Upper lobe of right lung (tissue), 1 donor: ENCODE measurements at regions not wholly inside any gene's neighbourhood (a gene's known extent, or its start where the extent isn't known, plus 50 kb on each side); places are given as distances from the start of the nearest gene placed in this dataset.

Source experiments
- ATAC-seq: fragments of 200-7000 bp; cut with Tn5 transposase; one replicate; pipeline ENCODE4 v1.9.1; 2020; ENCODE audit warnings: mild to moderate bottlenecking, moderate library complexity
- DNase-seq: peaks from one replicate; pipeline ENCODE4 v3.0.0-alpha.2; 2020
- H3K27ac ChIP-seq: fragments of 200-600 bp; one replicate; pipeline ENCODE4 v1.8.0; 2022
- H3K27me3 ChIP-seq: fragments of 200-600 bp; one replicate; pipeline ENCODE4 v1.8.0; 2022; ENCODE audit warnings: mild to moderate bottlenecking
- H3K36me3 ChIP-seq: fragments of 200-600 bp; one replicate; pipeline ENCODE4 v1.8.0; 2022
- H3K4me1 ChIP-seq: fragments of 200-600 bp; one replicate; pipeline ENCODE4 v1.8.0; 2022
- H3K4me3 ChIP-seq: fragments of 200-600 bp; one replicate; pipeline ENCODE4 v1.8.0; 2022; ENCODE audit warnings: mild to moderate bottlenecking
- H3K9me3 ChIP-seq: fragments of 200-600 bp; one replicate; pipeline ENCODE4 v1.8.0; 2022
- CTCF ChIP-seq: fragments of 200-600 bp; IDR thresholded peaks from one replicate; pipeline ENCODE4 v1.8.0; 2022; ENCODE audit warnings: antibody characterized with exemption
- intact Hi-C: fragments of 100-400 bp; cut with DNase I; formaldehyde crosslinking; loops from one replicate; pipeline ENCODE4 v1.11.0; 2022
- donor health status: DM: no; HTN: yes; CAD: no; lungs with severe emphysema.

GRCh38 chr16:59707436-59708226 is 973.5 kb upstream of the GOT2 start:
- ATAC-seq = no peak
- intact Hi-C loops = no loop called here

GRCh38 chr16:59701963-59702930 is 968.1 kb upstream of the GOT2 start:
- Histone ChIP-seq H3K36me3 (no peaks in the 10 kb centered on the region), H3K27ac (no peak overlapping the region), H3K4me1 (no peaks in the 10 kb centered on the region), H3K4me3 (no peak overlapping the region), H3K9me3 (no peaks in the 10 kb centered on the region), H3K27me3 (no peaks in the 10 kb centered on the region)
- no peak for DNase-seq
- no peak for TF ChIP-seq CTCF
- no peak for ATAC-seq
- intact Hi-C loops = no loop called here

More at GRCh38 chr16:59707436-59708226, 973.5 kb upstream of the GOT2 start:
- H3K4me1 ChIP-seq = no peaks in the 10 kb centered on the region
- H3K36me3 ChIP-seq = no peaks in the 10 kb centered on the region
- DNase-seq = no peak
- H3K4me3 ChIP-seq = no peak overlapping the region
- H3K27me3 ChIP-seq = no peaks in the 10 kb centered on the region
- TF ChIP-seq CTCF = no peak
- H3K9me3 ChIP-seq = no peaks in the 10 kb centered on the region
- no peak overlapping the region for H3K27ac ChIP-seq

- H3K27me3 ChIP-seq = no peaks in the 10 kb centered on the region
- no peaks in the 10 kb centered on the region for H3K36me3 ChIP-seq
- ATAC-seq (no peak), DNase-seq (no peak)
- H3K27ac ChIP-seq = no peak overlapping the region
- no peak for TF ChIP-seq CTCF
- no peaks in the 10 kb centered on the region for H3K9me3 ChIP-seq
- no peak overlapping the region for H3K4me3 ChIP-seq
- intact Hi-C loops = no loop called here
- no peaks in the 10 kb centered on the region for H3K4me1 ChIP-seq
These were observed 965.7 kb upstream of the GOT2 start for GRCh38 chr16:59699786-59700185.

- Histone ChIP-seq H3K36me3 (no peaks in the 10 kb centered on the region), H3K4me1 (no peaks in the 10 kb centered on the region), H3K27ac (no peak overlapping the region), H3K9me3 (no peaks in the 10 kb centered on the region), H3K4me3 (no peak overlapping the region), H3K27me3 (no peaks in the 10 kb centered on the region)
- intact Hi-C loops = no loop called here
- no peak for ATAC-seq
- no peak for TF ChIP-seq CTCF
- DNase-seq = no peak
These were observed 964.4 kb upstream of the GOT2 start for GRCh38 chr16:59698346-59699020.

- Histone ChIP-seq H3K4me3 (no peak overlapping the region), H3K27ac (no peak overlapping the region), H3K36me3 (no peaks in the 10 kb centered on the region), H3K27me3 (no peaks in the 10 kb centered on the region), H3K9me3 (no peaks in the 10 kb centered on the region), H3K4me1 (no peaks in the 10 kb centered on the region)
- no peak for DNase-seq
- no peak for ATAC-seq
- TF ChIP-seq CTCF = no peak
- intact Hi-C loops = no loop called here
These were observed 963.6 kb upstream of the GOT2 start for GRCh38 chr16:59697761-59698160.
